IMR-90 (cell line): ENCODE measurements at regions not wholly inside any gene's neighbourhood (a gene's known extent, or its start where the extent isn't known, plus 50 kb on each side); places are given as distances from the start of the nearest gene placed in this dataset.

Source experiments
- ATAC-seq: fragments of 200-7000 bp; cut with Tn5 transposase; 2 replicates; pipeline ENCODE4 v1.9.1; 2020; ENCODE audit warnings: low read depth, mild to moderate bottlenecking, moderate library complexity
- BruUV-seq: library from RNA; stranded (reverse); fragments of 400-500 nt; replicated peaks from 2 replicates; lab custom pipeline; 2021; lab: Mats Ljungman, UMichigan
- CTCF ChIA-PET: fragments of 300-600 bp; formaldehyde crosslinking; extraction: SDS; loops from one replicate; lab custom pipeline; 2021; ENCODE audit warnings: antibody characterized with exemption; lab: Yijun Ruan, JAX
- POLR2A ChIA-PET: fragments of 300-600 bp; sonication (Branson Sonifier 250); formaldehyde crosslinking; loops from one replicate; lab custom pipeline; 2022; ENCODE audit warnings: antibody characterized with exemption; ENCODE audit not compliant: unreplicated experiment; lab: Charles Lee
- DNase-seq: peaks from one replicate; pipeline ENCODE4 v3.0.0; 2013
- H2AFZ ChIP-seq: replicated peaks from 2 replicates; pipeline ENCODE3; 2013; ENCODE audit warnings: low read length, mild to moderate bottlenecking; ENCODE audit not compliant: poor library complexity
- H2AK5ac ChIP-seq: 2 replicates; pipeline ENCODE4 v1.6.1; 2013; ENCODE audit warnings: low read depth, low read length, inconsistent platforms
- H2AK9ac ChIP-seq: replicated peaks from 2 replicates; pipeline ENCODE3; 2013; ENCODE audit warnings: mild to moderate bottlenecking, low read depth, low read length, moderate library complexity; ENCODE audit not compliant: poor library complexity
- H2BK120ac ChIP-seq: 2 replicates; pipeline ENCODE4 v1.6.1; 2013; ENCODE audit warnings: low read depth, low read length, inconsistent platforms
- H2BK15ac ChIP-seq: 3 replicates; pipeline ENCODE4 v1.6.1; 2013; ENCODE audit warnings: low read depth, low read length, inconsistent platforms
- H2BK20ac ChIP-seq: 2 replicates; pipeline ENCODE4 v1.6.1; 2013; ENCODE audit warnings: low read depth, mild to moderate bottlenecking, inconsistent platforms, low read length, moderate library complexity
- H2BK5ac ChIP-seq: 2 replicates; pipeline ENCODE4 v1.6.1; 2013; ENCODE audit warnings: mild to moderate bottlenecking, low read depth, low read length, inconsistent platforms; ENCODE audit not compliant: poor library complexity, severe bottlenecking
- H3K14ac ChIP-seq: replicated peaks from 2 replicates; pipeline ENCODE4 v1.6.1; 2013; ENCODE audit warnings: low read depth, low read length, inconsistent platforms
- H3K18ac ChIP-seq: 2 replicates; pipeline ENCODE4 v1.6.1; 2013; ENCODE audit warnings: low read depth, low read length, control low read depth
- H3K23ac ChIP-seq: 2 replicates; pipeline ENCODE4 v1.6.1; 2013; ENCODE audit warnings: low read depth, low read length, inconsistent platforms
- H3K27ac ChIP-seq: 2 replicates; pipeline ENCODE4 v1.5.1; 2013; ENCODE audit warnings: mild to moderate bottlenecking, control low read depth, low read length; ENCODE audit not compliant: insufficient read depth
- H3K27me3 ChIP-seq: 2 replicates; pipeline ENCODE4 v1.6.1; 2013; ENCODE audit warnings: low read length; ENCODE audit not compliant: control insufficient read depth, insufficient read depth
- H3K36me3 ChIP-seq: 2 replicates; pipeline ENCODE4 v1.6.1; 2013; ENCODE audit warnings: low read length, mixed read lengths; ENCODE audit not compliant: control insufficient read depth, insufficient read depth
- H3K4ac ChIP-seq: 2 replicates; pipeline ENCODE4 v1.6.1; 2013; ENCODE audit warnings: low read depth, low read length, inconsistent platforms
- H3K4me1 ChIP-seq: 2 replicates; pipeline ENCODE4 v1.6.1; 2013; ENCODE audit warnings: low read length, mixed read lengths; ENCODE audit not compliant: control insufficient read depth, insufficient read depth
- H3K4me2 ChIP-seq: 2 replicates; pipeline ENCODE4 v1.6.1; 2013; ENCODE audit warnings: low read depth, mild to moderate bottlenecking, control low read depth, low read length, moderate library complexity
- H3K4me3 ChIP-seq: 2 replicates; pipeline ENCODE4 v1.5.1; 2013; ENCODE audit warnings: low read depth, mild to moderate bottlenecking, control low read depth, low read length, moderate library complexity; ENCODE audit not compliant: insufficient read depth
- H3K56ac ChIP-seq: 2 replicates; pipeline ENCODE4 v1.6.1; 2013; ENCODE audit warnings: low read length, inconsistent platforms; ENCODE audit not compliant: insufficient read depth; ENCODE audit errors: extremely low read depth
- H3K79me1 ChIP-seq, 2 experiments: 2 replicates each; pipeline ENCODE4 v1.6.1; 2013; ENCODE audit warnings: low read length in 2 of 2, inconsistent platforms in 1 of 2, low read depth in 1 of 2
- H3K9ac ChIP-seq: 2 replicates; pipeline ENCODE4 v1.6.1; 2013; ENCODE audit warnings: low read depth, low read length, control low read depth
- H3K9me1 ChIP-seq: 2 replicates; pipeline ENCODE4 v1.6.1; 2013; ENCODE audit warnings: low read length, inconsistent platforms; ENCODE audit not compliant: insufficient read depth
- H3K9me3 ChIP-seq: 2 replicates; pipeline ENCODE4 v1.6.1; 2013; ENCODE audit warnings: low read length; ENCODE audit not compliant: control insufficient read depth, insufficient read depth
- H4K20me1 ChIP-seq: 2 replicates; pipeline ENCODE4 v1.6.1; 2013; ENCODE audit warnings: low read length, inconsistent platforms; ENCODE audit not compliant: insufficient read depth
- H4K5ac ChIP-seq: 2 replicates; pipeline ENCODE4 v1.6.1; 2013; ENCODE audit warnings: mild to moderate bottlenecking, low read depth, low read length, control low read depth
- H4K8ac ChIP-seq, 2 experiments: 2 replicates each; pipeline ENCODE4 v1.6.1; 2013; ENCODE audit warnings: low read depth in 2 of 2, low read length in 2 of 2, control low read depth in 1 of 2, inconsistent platforms in 1 of 2
- H4K91ac ChIP-seq: 2 replicates; pipeline ENCODE4 v1.6.1; 2013; ENCODE audit warnings: low read depth, low read length, inconsistent platforms; ENCODE audit not compliant: insufficient read depth
- BHLHE40 ChIP-seq: fragments of 150-350 bp; IDR thresholded peaks from 2 replicates; pipeline ENCODE4 v1.6.1; 2016; ENCODE audit warnings: mild to moderate bottlenecking, low read depth, low read length
- FOS ChIP-seq: fragments of 150-350 bp; IDR thresholded peaks from 2 replicates; pipeline ENCODE4 v1.6.1; 2016; ENCODE audit warnings: low read depth, low read length
- MAFK ChIP-seq: IDR thresholded peaks from 2 replicates; pipeline ENCODE4 v1.6.1; 2012; ENCODE audit warnings: low read depth, low read length, improper control_type of control experiment
- MAZ ChIP-seq: IDR thresholded peaks from 2 replicates; pipeline ENCODE4 v1.6.1; 2012; ENCODE audit warnings: low read depth, mild to moderate bottlenecking, low read length, improper control_type of control experiment, moderate library complexity, borderline replicate concordance
- MXI1 ChIP-seq: IDR thresholded peaks from 2 replicates; pipeline ENCODE4 v1.6.1; 2012; ENCODE audit warnings: low read depth, mild to moderate bottlenecking, low read length, moderate library complexity, borderline replicate concordance
- RAD21 ChIP-seq: IDR thresholded peaks from 2 replicates; pipeline ENCODE4 v1.6.1; 2012; ENCODE audit warnings: low read length, improper control_type of control experiment
- RCOR1 ChIP-seq: IDR thresholded peaks from 2 replicates; pipeline ENCODE4 v1.6.1; 2012; ENCODE audit warnings: mild to moderate bottlenecking, low read length, improper control_type of control experiment; ENCODE audit not compliant: insufficient replicate concordance
- WGBS, 2 experiments: methylation state at CpG; one replicate each; pipeline versions ENCODE4 v1.1.5 to v1.1.7; 2013; ENCODE audit warnings: missing lambda C conversion rate in 2 of 2; ENCODE audit not compliant: insufficient read length in 1 of 2; ENCODE audit errors: extremely low coverage in 2 of 2; 5-methylcytosine and 5-hydroxymethylcytosine counted together
- dilution Hi-C: fragments of 300-500 bp; cut with HindIII; formaldehyde crosslinking; loops from one replicate; pipeline ENCODE4 v1.14.3; 2018; ENCODE audit warnings: low sequenced_read_pairs; ENCODE audit not compliant: unreplicated experiment
- in situ Hi-C: fragments of 300-500 bp; cut with MboI; formaldehyde crosslinking; loops from 3 replicates; pipeline ENCODE4 v1.14.3; 2019; ENCODE audit warnings: low sequenced_read_pairs, inconsistent platforms, mixed read lengths
- intact Hi-C: fragments of 100-400 bp; cut with micrococcal nuclease; formaldehyde crosslinking; loops from 2 replicates; pipeline ENCODE4 v1.10.0; 2022
- TF ChIP-seq, protein P1 (sequence below): fragments of 150-350 bp; IDR thresholded peaks from 2 replicates; pipeline ENCODE4 v1.6.1; 2017; ENCODE audit warnings: mild to moderate bottlenecking, antibody characterized with exemption, low read length, low read depth

- Histone ChIP-seq H3K4me2 (no peak overlapping the region), H3K9me3 (peaks cover 11% of the 10 kb centered on the region; the same call in 1 of the 2 replicates), H3K36me3 (no peaks in the 10 kb centered on the region), H2BK120ac (no peak overlapping the region), H3K56ac (no peak overlapping the region), H2BK15ac (no peak overlapping the region), H3K14ac (no peak overlapping the region), H2BK20ac (no peak overlapping the region), H4K5ac (no peak overlapping the region), H3K9ac (no peak overlapping the region), H3K4me1 (no peaks in the 10 kb centered on the region), H3K27ac (no peak overlapping the region), H4K91ac (no peak overlapping the region), H3K18ac (no peak overlapping the region), H4K8ac (no peak overlapping the region), H2AK9ac (no peak overlapping the region), H3K27me3 (no peaks in the 10 kb centered on the region), H3K4ac (no peak overlapping the region), H2AFZ (no peak overlapping the region), H3K4me3 (no peak overlapping the region), H4K20me1 (no peaks in the 10 kb centered on the region), H2AK5ac (no peak overlapping the region), H3K9me1 (no peaks in the 10 kb centered on the region), H3K23ac (no peak overlapping the region), H3K79me1 (no peaks in the 10 kb centered on the region), H2BK5ac (no peak overlapping the region)
- POLR2A ChIA-PET: no interaction called here
- CTCF ChIA-PET: no interaction called here
- TF ChIP-seq, protein P1, sequence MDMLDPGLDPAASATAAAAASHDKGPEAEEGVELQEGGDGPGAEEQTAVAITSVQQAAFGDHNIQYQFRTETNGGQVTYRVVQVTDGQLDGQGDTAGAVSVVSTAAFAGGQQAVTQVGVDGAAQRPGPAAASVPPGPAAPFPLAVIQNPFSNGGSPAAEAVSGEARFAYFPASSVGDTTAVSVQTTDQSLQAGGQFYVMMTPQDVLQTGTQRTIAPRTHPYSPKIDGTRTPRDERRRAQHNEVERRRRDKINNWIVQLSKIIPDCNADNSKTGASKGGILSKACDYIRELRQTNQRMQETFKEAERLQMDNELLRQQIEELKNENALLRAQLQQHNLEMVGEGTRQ: no peak
- TF ChIP-seq MXI1: no peak
- TF ChIP-seq BHLHE40: no peak
- TF ChIP-seq FOS: no peak
- no peak for TF ChIP-seq MAZ
- TF ChIP-seq MAFK: no peak
- no peak for TF ChIP-seq RCOR1
- TF ChIP-seq RAD21: no peak
- intact Hi-C loops: no loop called here
- 33% methylated on average over 1 of the region's 15 CpGs; no CpG with 5 or more reads in 1 of the 2 experiments for WGBS, 2 experiments
- dilution Hi-C loops: no loop called here
- DNase-seq (no peak), ATAC-seq (no peak)
- BruUV-seq: no TSS peak
- in situ Hi-C loops: no loop called here
Observed at GRCh38 chr2:15753811-15754702, 162.4 kb downstream of the DDX1 start.
